Progenitor cell of endocrine pancreas (in vitro differentiated cells): ENCODE measurements at regions not wholly inside any gene's neighbourhood (a gene's known extent, or its start where the extent isn't known, plus 50 kb on each side); places are given as distances from the start of the nearest gene placed in this dataset.

ENCODE experiments used
- DNase-seq: peaks from one replicate; pipeline ENCODE4 v3.0.0; 2021; ENCODE audit warnings: low spot score; ENCODE audit not compliant: unreplicated experiment
- H3K27ac Mint-ChIP-seq: 2 replicates; pipeline ENCODE4 v1.8.0; 2021; ENCODE audit warnings: mild to moderate bottlenecking, moderate library complexity, mixed read lengths
- H3K27me3 Mint-ChIP-seq: 2 replicates; pipeline ENCODE4 v1.8.0; 2021; ENCODE audit warnings: mixed read lengths
- H3K36me3 Mint-ChIP-seq: 2 replicates; pipeline ENCODE4 v1.8.0; 2022; ENCODE audit warnings: mixed read lengths; ENCODE audit not compliant: insufficient read depth
- H3K4me1 Mint-ChIP-seq: 2 replicates; pipeline ENCODE4 v1.8.0; 2021; ENCODE audit warnings: low read depth, mixed read lengths
- H3K4me3 Mint-ChIP-seq: 2 replicates; pipeline ENCODE4 v1.8.0; 2021; ENCODE audit warnings: low read depth, mild to moderate bottlenecking, moderate library complexity, mixed read lengths
- H3K9me3 Mint-ChIP-seq: 2 replicates; pipeline ENCODE4 v1.8.0; 2021; ENCODE audit warnings: low read depth, mixed read lengths
- TF ChIP-seq, protein P1 (sequence below): fragments of 200-600 bp; sonication (generic); IDR thresholded peaks from one replicate; pipeline ENCODE4 v1.5.0; 2021; ENCODE audit warnings: antibody characterized with exemption, mild to moderate bottlenecking; ENCODE audit not compliant: unreplicated experiment

- Mint-ChIP-seq H3K9me3 (no peaks in the 10 kb centered on the region), H3K27ac (no peak overlapping the region), H3K27me3 (peaks cover 3% of the 10 kb centered on the region), H3K4me1 (peaks cover 8% of the 10 kb centered on the region), H3K4me3 (no peak overlapping the region), H3K36me3 (no peaks in the 10 kb centered on the region)
- no peak for DNase-seq
- TF ChIP-seq, protein P1, sequence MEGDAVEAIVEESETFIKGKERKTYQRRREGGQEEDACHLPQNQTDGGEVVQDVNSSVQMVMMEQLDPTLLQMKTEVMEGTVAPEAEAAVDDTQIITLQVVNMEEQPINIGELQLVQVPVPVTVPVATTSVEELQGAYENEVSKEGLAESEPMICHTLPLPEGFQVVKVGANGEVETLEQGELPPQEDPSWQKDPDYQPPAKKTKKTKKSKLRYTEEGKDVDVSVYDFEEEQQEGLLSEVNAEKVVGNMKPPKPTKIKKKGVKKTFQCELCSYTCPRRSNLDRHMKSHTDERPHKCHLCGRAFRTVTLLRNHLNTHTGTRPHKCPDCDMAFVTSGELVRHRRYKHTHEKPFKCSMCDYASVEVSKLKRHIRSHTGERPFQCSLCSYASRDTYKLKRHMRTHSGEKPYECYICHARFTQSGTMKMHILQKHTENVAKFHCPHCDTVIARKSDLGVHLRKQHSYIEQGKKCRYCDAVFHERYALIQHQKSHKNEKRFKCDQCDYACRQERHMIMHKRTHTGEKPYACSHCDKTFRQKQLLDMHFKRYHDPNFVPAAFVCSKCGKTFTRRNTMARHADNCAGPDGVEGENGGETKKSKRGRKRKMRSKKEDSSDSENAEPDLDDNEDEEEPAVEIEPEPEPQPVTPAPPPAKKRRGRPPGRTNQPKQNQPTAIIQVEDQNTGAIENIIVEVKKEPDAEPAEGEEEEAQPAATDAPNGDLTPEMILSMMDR, result no peak
These were observed 101.4 kb upstream of the OLFM3 start for GRCh38 chr1:102098081-102098480.

- TF ChIP-seq, protein P1, result no peak
These were observed 100.7 kb upstream of the OLFM3 start for GRCh38 chr1:102097451-102097850.

GRCh38 chr1:102096162-102096561 lies 99.4 kb upstream of the OLFM3 start:
- Mint-ChIP-seq H3K27ac (no peak overlapping the region), H3K36me3 (no peaks in the 10 kb centered on the region), H3K27me3 (peaks cover 3% of the 10 kb centered on the region), H3K4me3 (no peak overlapping the region), H3K4me1 (peaks cover 6% of the 10 kb centered on the region), H3K9me3 (no peaks in the 10 kb centered on the region)
- DNase-seq, result no peak
- TF ChIP-seq, protein P1, result no peak

More at GRCh38 chr1:102097451-102097850, 100.7 kb upstream of the OLFM3 start:
- Mint-ChIP-seq H3K9me3 (no peaks in the 10 kb centered on the region), H3K4me1 (peaks cover 8% of the 10 kb centered on the region), H3K36me3 (no peaks in the 10 kb centered on the region), H3K27me3 (peaks cover 3% of the 10 kb centered on the region), H3K4me3 (no peak overlapping the region), H3K27ac (no peak overlapping the region)
- no peak for DNase-seq

DNA sequence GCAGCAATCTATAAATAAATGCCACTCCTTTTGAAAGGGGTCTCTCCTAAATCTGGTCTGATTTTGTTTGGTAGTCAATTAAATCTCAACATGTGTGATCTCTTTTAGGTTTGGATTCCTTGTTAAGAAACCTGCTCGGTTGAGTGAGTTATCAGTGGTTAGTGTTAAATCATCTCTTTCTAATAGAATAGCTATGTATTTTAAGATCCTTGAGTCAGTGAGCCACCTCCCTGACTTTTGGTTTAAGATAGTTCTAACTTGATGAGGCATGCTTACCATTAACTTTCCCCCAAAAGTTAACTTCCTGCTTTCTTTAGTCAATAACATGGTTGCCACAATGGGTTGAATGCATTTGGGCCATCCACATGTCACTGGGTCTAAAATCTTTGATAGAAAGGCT lies 93.1 kb upstream of the OLFM3 start:
- no peaks in the 10 kb centered on the region for H3K36me3 Mint-ChIP-seq
- H3K9me3 Mint-ChIP-seq, result peaks cover 15% of the 10 kb centered on the region
- TF ChIP-seq, protein P1, result no peak
- H3K4me1 Mint-ChIP-seq, result no peaks in the 10 kb centered on the region
- no peak for DNase-seq
- H3K4me3 Mint-ChIP-seq, result no peak overlapping the region
- H3K27me3 Mint-ChIP-seq, result no peaks in the 10 kb centered on the region
- H3K27ac Mint-ChIP-seq, result no peak overlapping the region

GRCh38 chr1:102085896-102086295 lies 89.2 kb upstream of the OLFM3 start:
- DNase-seq, result no peak
- H3K4me1 Mint-ChIP-seq, result no peaks in the 10 kb centered on the region

More at GRCh38 chr1:102085896-102086295, 89.2 kb upstream of the OLFM3 start:
- Mint-ChIP-seq H3K9me3 (peaks cover 15% of the 10 kb centered on the region), H3K36me3 (no peaks in the 10 kb centered on the region), H3K27ac (no peak overlapping the region), H3K4me3 (no peak overlapping the region), H3K27me3 (no peaks in the 10 kb centered on the region)
- TF ChIP-seq, protein P1, result no peak
